Activated CD4-positive, alpha-beta T cell treated with anti-CD3 and anti-CD28 coated beads, Interleukin-2, amount 10 ng/mL, durations not matched to agents 7 days and 5 days (primary cell): ENCODE measurements at regions not wholly inside any gene's neighbourhood (a gene's known extent, or its start where the extent isn't known, plus 50 kb on each side); places are given as distances from the start of the nearest gene placed in this dataset.
"Not testable (repeated sequence)": the region's sequence is repeated elsewhere in the genome, so short reads cannot be mapped to it uniquely, and the experiment has no call there.

Experiments
- CTCF ChIA-PET: fragments of 350-600 bp; sonication (Branson Sonifier 250); formaldehyde crosslinking; loops from one replicate; lab custom pipeline; 2021; ENCODE audit warnings: antibody characterized with exemption; lab: Charles Lee
- POLR2A ChIA-PET: fragments of 350-600 bp; sonication (Branson Sonifier 250); formaldehyde crosslinking; loops from one replicate; lab custom pipeline; 2021; ENCODE audit warnings: antibody characterized with exemption; lab: Charles Lee
- DNase-seq: peaks from one replicate; pipeline ENCODE4 v3.0.0-alpha.2; 2020
- H3K27ac Mint-ChIP-seq: one replicate; pipeline ENCODE4 v1.8.0; 2021; ENCODE audit warnings: mild to moderate bottlenecking, moderate library complexity, mixed read lengths
- H3K27me3 Mint-ChIP-seq: one replicate; pipeline ENCODE4 v1.8.0; 2021; ENCODE audit warnings: mixed read lengths
- H3K36me3 Mint-ChIP-seq: one replicate; pipeline ENCODE4 v1.8.0; 2021; ENCODE audit warnings: low read depth, mixed read lengths
- H3K4me1 Mint-ChIP-seq: one replicate; pipeline ENCODE4 v1.8.0; 2021; ENCODE audit warnings: mixed read lengths
- H3K4me3 Mint-ChIP-seq: one replicate; pipeline ENCODE4 v1.8.0; 2021; ENCODE audit warnings: mild to moderate bottlenecking, moderate library complexity, mixed read lengths
- H3K9me3 Mint-ChIP-seq: one replicate; pipeline ENCODE4 v1.8.0; 2021; ENCODE audit warnings: mixed read lengths

DNA sequence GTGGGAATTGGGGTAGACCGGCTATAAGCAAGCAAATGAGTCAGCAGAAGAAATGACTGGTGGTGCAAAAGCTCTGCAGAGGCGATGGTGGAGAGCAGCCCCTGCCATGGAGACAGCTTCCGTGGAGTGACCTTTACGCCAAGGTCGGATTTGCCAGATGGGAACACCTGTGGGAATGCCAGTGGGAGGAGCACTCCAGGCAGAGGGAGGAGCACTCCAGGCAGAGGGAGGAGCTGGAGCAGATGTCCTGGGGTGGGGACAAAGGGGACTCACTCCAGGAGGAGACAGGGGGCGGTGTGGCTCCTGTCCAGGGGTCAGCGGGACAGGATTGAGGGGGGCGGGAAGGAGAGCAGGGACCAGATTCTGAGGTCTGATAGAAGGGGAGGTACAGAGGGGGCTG is 258.8 kb upstream of the CTBP2 start:
- ChIA-PET POLR2A (no interaction called here), CTCF (interaction anchor here (0.7 to 1.0 kb wide), 2 partner anchors 13 to 176 kb away, joined by 3 read pairs; no protein-coding TSS in a partner anchor)
- no peak for DNase-seq
- no peaks in the 10 kb centered on the region for H3K4me1 Mint-ChIP-seq
- peaks cover 4% of the 10 kb centered on the region for H3K9me3 Mint-ChIP-seq
- no peak overlapping the region for H3K4me3 Mint-ChIP-seq
- H3K36me3 Mint-ChIP-seq: no peaks in the 10 kb centered on the region
- H3K27ac Mint-ChIP-seq: no peak overlapping the region
- no peaks in the 10 kb centered on the region for H3K27me3 Mint-ChIP-seq

DNA sequence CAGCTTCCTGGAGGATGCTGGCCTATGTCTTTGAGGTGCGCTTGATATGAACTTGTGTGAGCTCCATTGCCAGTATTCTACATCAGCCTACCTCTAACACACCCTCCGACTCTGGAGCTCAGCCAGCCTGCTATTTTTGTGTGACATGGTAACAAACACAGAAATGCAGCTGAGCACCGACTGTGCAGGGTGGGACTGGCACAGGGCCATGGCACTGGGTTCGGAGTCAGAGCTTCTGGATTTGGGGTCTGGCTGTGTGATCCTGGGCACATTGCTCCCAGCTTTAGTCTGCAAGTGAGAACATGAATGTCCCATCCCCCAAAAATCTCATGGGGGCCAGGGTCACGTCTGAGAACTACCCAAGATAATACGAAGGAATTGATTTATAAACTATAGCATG is 257.2 kb upstream of the CTBP2 start:
- peaks cover 4% of the 10 kb centered on the region for H3K9me3 Mint-ChIP-seq
- H3K4me3 Mint-ChIP-seq: no peak overlapping the region
- no peak for DNase-seq
- no peaks in the 10 kb centered on the region for H3K36me3 Mint-ChIP-seq
- H3K27me3 Mint-ChIP-seq: no peaks in the 10 kb centered on the region
- CTCF ChIA-PET: no interaction called here
- POLR2A ChIA-PET: no interaction called here
- H3K27ac Mint-ChIP-seq: no peak overlapping the region
- H3K4me1 Mint-ChIP-seq: no peaks in the 10 kb centered on the region

DNA sequence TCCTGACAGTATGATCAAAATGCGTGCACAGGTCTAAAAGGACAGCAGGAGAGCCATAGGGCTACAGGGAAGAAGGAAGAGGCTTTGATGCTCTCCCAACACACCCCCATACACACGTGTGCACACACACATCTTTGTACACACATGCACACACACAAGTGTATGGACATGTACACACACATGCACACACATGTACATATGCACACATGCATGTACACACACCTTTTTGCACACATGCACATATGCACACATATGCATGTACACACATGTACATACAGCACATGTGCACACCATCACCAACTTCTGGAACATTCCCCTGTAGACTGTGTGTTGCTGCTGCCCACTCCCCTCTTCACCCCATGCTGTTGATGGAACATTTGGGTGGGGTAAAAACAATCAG is 255.6 kb upstream of the CTBP2 start:
- no peaks in the 10 kb centered on the region for H3K27me3 Mint-ChIP-seq
- POLR2A ChIA-PET: no interaction called here

DNA sequence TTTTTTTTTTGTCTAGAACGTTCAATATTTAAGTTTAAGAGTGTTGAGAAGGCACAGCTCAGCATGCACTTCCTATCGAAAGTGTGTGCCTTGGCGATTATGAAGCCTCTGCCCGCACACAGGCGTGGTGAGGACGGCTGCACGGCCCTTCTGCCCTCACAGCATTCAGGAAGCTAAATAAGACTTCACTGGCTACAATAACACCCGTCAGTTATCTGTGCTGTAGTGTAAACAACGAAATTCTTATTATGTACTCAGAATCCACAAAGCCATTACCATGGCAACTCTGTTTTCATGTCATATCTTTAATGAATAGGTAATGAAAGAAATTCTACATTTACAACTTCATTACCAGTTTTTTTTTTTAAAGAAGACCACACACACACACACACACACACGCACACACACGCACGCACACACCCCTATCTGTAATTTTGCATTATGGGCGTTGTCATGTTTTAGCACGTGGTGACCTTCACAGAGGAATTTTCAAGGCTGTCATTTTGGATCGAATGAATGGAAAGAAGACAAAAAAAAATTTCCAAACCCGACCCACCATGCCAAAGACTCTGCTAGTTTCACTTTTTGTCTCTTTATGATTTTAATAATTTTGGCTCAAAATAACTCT is 254.8 kb upstream of the CTBP2 start:
- Mint-ChIP-seq H3K36me3 (no peaks in the 10 kb centered on the region), H3K4me1 (no peaks in the 10 kb centered on the region), H3K9me3 (peaks cover 4% of the 10 kb centered on the region), H3K27me3 (no peaks in the 10 kb centered on the region), H3K4me3 (no peak overlapping the region), H3K27ac (no peak overlapping the region)
- no peak for DNase-seq
- ChIA-PET POLR2A (no interaction called here), CTCF (no interaction called here)

More for the DNA sequence above, 255.6 kb upstream of the CTBP2 start:
- Mint-ChIP-seq H3K9me3 (peaks cover 4% of the 10 kb centered on the region), H3K4me3 (no peak overlapping the region), H3K4me1 (no peaks in the 10 kb centered on the region), H3K27ac (no peak overlapping the region), H3K36me3 (no peaks in the 10 kb centered on the region)
- CTCF ChIA-PET: no interaction called here
- no peak for DNase-seq

DNA sequence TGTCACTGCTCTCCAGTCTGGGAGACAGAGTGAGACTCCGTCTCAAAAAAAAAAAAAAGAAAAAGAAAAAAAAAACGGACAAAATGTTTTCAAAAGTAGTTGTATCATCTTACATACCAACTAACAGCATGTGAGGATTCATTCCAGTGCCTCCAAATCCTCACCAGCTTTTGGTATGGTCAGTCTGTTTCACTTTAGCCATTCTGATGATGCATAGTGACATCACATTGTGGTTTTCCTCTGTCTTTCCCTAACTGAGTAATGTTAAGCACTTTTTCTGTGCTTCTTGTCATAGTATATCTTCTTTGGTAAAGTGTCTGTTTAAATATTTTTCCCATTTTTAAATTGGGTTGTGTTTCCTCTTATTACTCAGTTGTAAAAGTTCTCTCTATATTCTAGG is 251.4 kb upstream of the CTBP2 start:
- Mint-ChIP-seq H3K36me3 (no peaks in the 10 kb centered on the region), H3K27ac (no peak overlapping the region), H3K27me3 (no peaks in the 10 kb centered on the region), H3K9me3 (no peaks in the 10 kb centered on the region), H3K4me3 (no peak overlapping the region), H3K4me1 (no peaks in the 10 kb centered on the region)
- DNase-seq: no peak
- POLR2A ChIA-PET: no interaction called here
- CTCF ChIA-PET: no interaction called here

DNA sequence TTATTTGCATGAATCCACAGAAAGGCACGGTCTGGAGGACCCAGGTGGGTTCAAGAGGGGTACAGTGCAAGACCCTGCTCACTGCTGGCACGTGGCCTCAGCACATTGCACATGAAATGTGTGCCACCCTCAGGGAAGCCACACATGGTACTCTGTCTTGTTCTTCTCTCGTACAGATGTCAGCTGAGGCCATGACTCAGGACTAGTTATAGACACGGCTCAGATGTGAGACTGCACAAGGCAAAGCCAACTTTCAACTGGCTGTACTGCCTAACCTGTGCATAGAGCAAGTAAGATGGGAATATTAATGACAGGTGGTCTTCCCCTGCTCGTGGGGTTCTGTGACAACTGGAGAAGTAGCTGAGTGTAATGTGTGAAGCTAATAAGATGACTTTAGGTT is 249.4 kb upstream of the CTBP2 start:
- POLR2A ChIA-PET: no interaction called here
- no peaks in the 10 kb centered on the region for H3K9me3 Mint-ChIP-seq
- H3K4me1 Mint-ChIP-seq: no peaks in the 10 kb centered on the region
- H3K36me3 Mint-ChIP-seq: no peaks in the 10 kb centered on the region
- H3K27ac Mint-ChIP-seq: no peak overlapping the region
- no peak for DNase-seq
- no peak overlapping the region for H3K4me3 Mint-ChIP-seq
- CTCF ChIA-PET: no interaction called here
- no peaks in the 10 kb centered on the region for H3K27me3 Mint-ChIP-seq

DNA sequence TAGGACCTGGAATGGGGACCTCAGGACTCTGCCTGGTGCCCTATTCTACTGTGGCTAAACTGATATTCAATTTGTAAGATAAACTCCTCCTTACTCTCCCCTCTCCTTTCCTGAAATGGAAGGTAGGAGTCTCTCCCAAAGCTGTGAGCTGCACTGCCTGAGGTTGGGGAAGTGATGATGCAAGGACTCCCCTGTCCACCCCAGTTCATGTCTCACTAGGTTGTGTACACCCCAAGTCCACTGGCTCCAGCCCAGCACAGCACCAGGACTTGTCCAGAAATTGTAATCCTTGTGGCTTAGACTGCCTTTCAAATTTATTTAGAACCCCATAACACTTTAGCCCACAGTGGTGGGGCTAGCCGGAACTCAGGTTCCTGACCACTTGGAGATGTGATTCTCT is 247.2 kb upstream of the CTBP2 start:
- no peak overlapping the region for H3K4me3 Mint-ChIP-seq
- H3K27me3 Mint-ChIP-seq: no peaks in the 10 kb centered on the region
- no peaks in the 10 kb centered on the region for H3K4me1 Mint-ChIP-seq
- H3K36me3 Mint-ChIP-seq: no peaks in the 10 kb centered on the region
- H3K9me3 Mint-ChIP-seq: no peaks in the 10 kb centered on the region
- DNase-seq: no peak
- CTCF ChIA-PET: no interaction called here
- no peak overlapping the region for H3K27ac Mint-ChIP-seq
- POLR2A ChIA-PET: no interaction called here

DNA sequence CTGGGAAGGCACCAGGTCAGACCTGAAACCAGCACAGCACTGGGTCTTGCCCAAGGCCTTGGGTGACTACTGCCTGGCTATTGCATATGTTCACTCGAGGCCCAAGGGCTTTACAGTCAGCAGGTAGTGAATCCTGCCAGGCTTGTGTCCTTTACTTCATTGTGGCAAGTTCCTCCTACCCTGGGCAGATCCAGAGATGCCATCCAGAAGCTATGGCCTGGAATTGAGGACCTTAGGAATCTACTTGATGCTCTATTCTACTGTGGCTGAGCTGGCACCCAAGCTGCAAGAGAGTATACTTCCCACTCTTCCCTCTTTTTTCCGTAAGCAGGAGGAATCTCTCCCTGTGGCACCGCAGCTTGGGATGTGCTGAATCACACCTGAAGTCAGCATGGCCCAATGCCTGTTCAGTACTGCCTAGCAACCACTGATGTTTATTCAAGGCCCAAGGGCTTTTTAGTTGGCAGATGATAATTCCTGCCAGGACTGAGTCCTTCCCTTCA is 246.7 kb upstream of the CTBP2 start:
- POLR2A ChIA-PET: no interaction called here
- H3K9me3 Mint-ChIP-seq: no peaks in the 10 kb centered on the region
- no peak overlapping the region for H3K4me3 Mint-ChIP-seq
- DNase-seq: no peak
- H3K27me3 Mint-ChIP-seq: no peaks in the 10 kb centered on the region
- CTCF ChIA-PET: interaction anchor here (1.0 kb wide), 1 partner anchor 12 kb away, joined by 3 read pairs; no protein-coding TSS in a partner anchor
- no peak overlapping the region for H3K27ac Mint-ChIP-seq
- H3K36me3 Mint-ChIP-seq: no peaks in the 10 kb centered on the region
- no peaks in the 10 kb centered on the region for H3K4me1 Mint-ChIP-seq

DNA sequence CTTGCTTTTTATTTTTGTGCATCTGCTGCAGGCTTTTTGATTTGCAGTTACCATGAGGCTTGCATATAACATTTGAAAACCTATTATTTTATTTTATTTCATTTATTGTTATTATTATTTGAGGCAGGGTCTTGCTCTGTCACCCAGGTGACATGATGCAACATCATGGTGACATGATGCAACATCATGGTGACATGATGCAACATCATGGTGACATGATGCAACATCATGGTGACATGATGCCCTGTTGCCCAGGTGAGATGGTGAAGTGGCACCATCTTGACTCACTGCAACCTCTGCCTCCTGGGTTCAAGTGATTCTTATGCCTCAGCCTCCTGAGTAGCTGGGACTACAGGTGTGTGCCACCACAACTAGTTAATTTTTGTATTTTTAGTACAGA is 244.5 kb upstream of the CTBP2 start:
- H3K4me3 Mint-ChIP-seq, H3K27me3 Mint-ChIP-seq, H3K9me3 Mint-ChIP-seq, POLR2A ChIA-PET, H3K36me3 Mint-ChIP-seq, H3K27ac Mint-ChIP-seq, CTCF ChIA-PET, H3K4me1 Mint-ChIP-seq, DNase-seq: not testable (repeated sequence)

DNA sequence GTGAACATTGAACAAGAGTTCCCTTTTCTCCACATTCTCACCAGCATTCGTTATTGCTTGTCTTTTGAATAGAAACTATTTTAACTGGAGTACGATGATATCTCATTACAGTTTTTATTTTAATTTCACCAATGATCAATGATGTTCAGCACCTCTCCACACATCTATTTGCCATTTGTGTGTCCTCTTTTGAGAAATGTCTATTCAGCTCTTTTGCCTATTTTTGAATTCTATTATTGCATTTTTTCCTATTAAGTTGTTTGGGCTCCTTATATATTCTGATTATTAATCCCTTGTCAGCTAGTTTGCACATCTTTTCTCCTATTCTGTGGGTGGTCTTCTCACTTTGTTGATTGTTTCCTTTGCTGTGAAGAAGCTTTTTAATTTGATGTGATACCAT is 241.1 kb upstream of the CTBP2 start:
- POLR2A ChIA-PET: no interaction called here
- H3K27me3 Mint-ChIP-seq: no peaks in the 10 kb centered on the region
- CTCF ChIA-PET: no interaction called here
- H3K4me1 Mint-ChIP-seq: no peaks in the 10 kb centered on the region
- H3K4me3 Mint-ChIP-seq: no peak overlapping the region
- no peaks in the 10 kb centered on the region for H3K36me3 Mint-ChIP-seq
- no peaks in the 10 kb centered on the region for H3K9me3 Mint-ChIP-seq
- H3K27ac Mint-ChIP-seq: no peak overlapping the region
- no peak for DNase-seq

DNA sequence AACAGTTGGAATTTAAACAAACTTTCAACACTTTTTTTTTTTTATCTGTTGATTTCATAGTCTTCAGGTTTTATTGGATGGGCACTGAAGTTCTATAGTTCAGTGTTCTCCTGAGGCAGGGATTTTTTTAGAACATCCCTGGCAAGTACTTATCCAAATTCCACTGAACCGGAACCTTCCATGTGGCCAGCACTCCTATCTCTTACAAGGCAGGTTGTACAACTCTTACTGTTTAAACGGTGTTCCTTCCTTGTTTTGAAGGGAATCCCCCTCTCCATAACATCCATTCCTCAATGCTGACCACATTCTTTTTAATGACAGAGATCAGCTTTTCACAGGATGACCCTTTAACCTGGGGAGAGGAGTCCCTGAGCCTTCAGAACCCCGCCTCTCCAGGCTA is 238.9 kb upstream of the CTBP2 start:
- H3K9me3 Mint-ChIP-seq: no peaks in the 10 kb centered on the region
- H3K4me3 Mint-ChIP-seq: no peak overlapping the region
- no peaks in the 10 kb centered on the region for H3K27me3 Mint-ChIP-seq
- CTCF ChIA-PET: no interaction called here
- H3K27ac Mint-ChIP-seq: no peak overlapping the region
- POLR2A ChIA-PET: no interaction called here
- DNase-seq: no peak
- no peaks in the 10 kb centered on the region for H3K36me3 Mint-ChIP-seq
- H3K4me1 Mint-ChIP-seq: no peaks in the 10 kb centered on the region

DNA sequence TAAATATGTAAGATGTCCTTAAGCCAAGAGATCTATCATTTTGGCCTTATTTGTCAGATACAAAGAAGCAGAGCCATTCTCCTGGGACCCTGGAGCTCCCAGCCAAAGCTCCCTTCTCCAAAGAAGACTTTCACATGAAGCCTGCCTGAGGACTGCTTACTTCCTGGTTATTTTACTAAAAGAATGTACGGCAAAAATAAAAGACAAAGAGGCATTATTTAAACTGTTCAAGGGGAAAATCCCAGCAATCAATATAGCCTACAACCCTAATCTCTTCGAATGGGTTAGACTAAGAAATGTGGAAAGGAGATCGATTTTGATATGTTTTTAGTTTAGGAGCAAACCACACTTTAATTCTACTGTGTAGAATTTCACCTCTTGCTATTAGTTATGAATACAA is 237.9 kb upstream of the CTBP2 start:
- H3K9me3 Mint-ChIP-seq: no peaks in the 10 kb centered on the region
- H3K27me3 Mint-ChIP-seq: no peaks in the 10 kb centered on the region
- H3K4me3 Mint-ChIP-seq: no peak overlapping the region
- no peak overlapping the region for H3K27ac Mint-ChIP-seq
- no peak for DNase-seq
- H3K36me3 Mint-ChIP-seq: no peaks in the 10 kb centered on the region
- CTCF ChIA-PET: no interaction called here
- POLR2A ChIA-PET: no interaction called here
- H3K4me1 Mint-ChIP-seq: no peaks in the 10 kb centered on the region

DNA sequence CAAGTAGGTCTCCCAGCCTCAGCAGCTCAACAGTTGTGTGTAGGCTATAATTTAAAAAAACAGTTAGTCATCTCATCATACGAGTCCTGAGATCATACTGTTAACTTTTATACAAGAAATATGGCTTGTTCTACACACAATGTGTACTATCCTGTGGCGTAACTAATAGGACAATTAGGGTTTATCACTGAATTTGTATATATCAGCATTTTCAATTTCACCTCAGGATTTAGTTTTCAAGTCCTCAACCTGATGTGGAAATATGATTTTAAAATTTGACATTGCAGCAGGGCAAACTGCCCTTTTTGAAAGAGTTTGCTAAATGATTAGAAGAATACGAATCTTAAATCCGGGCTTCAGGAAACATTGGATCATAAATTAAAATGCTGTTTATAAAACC is 237.2 kb upstream of the CTBP2 start:
- no peak for DNase-seq
- POLR2A ChIA-PET: no interaction called here
- no peak overlapping the region for H3K27ac Mint-ChIP-seq
- no peaks in the 10 kb centered on the region for H3K9me3 Mint-ChIP-seq
- no peaks in the 10 kb centered on the region for H3K4me1 Mint-ChIP-seq
- CTCF ChIA-PET: no interaction called here
- no peaks in the 10 kb centered on the region for H3K27me3 Mint-ChIP-seq
- no peak overlapping the region for H3K4me3 Mint-ChIP-seq
- no peaks in the 10 kb centered on the region for H3K36me3 Mint-ChIP-seq

DNA sequence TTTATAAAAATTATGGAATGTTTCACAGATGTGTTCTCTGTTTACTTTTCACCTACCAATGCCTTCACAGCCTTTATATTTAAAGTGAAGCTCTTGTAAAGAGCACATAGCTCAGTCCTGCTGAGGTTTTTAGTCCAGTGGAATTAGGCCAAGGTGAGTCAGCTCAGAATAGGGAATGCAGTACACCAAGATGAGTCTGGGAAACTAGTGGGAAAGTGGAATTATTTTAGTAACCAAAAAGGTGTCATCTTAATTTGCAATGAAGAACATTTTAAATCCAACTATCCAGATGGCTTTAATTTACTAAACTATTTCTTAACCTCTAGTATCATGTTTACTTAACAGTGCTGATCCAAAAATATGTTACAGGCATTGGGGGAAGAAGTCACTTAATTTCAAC is 236.3 kb upstream of the CTBP2 start:
- Mint-ChIP-seq H3K27me3 (no peaks in the 10 kb centered on the region), H3K36me3 (no peaks in the 10 kb centered on the region), H3K9me3 (no peaks in the 10 kb centered on the region), H3K27ac (no peak overlapping the region), H3K4me1 (no peaks in the 10 kb centered on the region), H3K4me3 (no peak overlapping the region)
- ChIA-PET CTCF (no interaction called here), POLR2A (no interaction called here)
- no peak for DNase-seq
